GM12878 (cell line): ENCODE measurements at regions not wholly inside any gene's neighbourhood (a gene's known extent, or its start where the extent isn't known, plus 50 kb on each side); places are given as distances from the start of the nearest gene placed in this dataset.

Experiments used
- ATAC-seq: fragments of 200-7000 bp; cut with Tn5 transposase; 3 replicates; pipeline ENCODE4 v1.9.1; 2020; ENCODE audit warnings: mild to moderate bottlenecking, moderate library complexity
- BruUV-seq: library from RNA; stranded (reverse); fragments of 400-500 nt; replicated peaks from 2 replicates; lab custom pipeline; 2021; lab: Mats Ljungman, UMichigan
- CTCF ChIA-PET: fragments of 300-600 bp; sonication (Branson Sonifier 250); formaldehyde crosslinking; extraction: SDS; loops from one replicate; lab custom pipeline; 2021; ENCODE audit warnings: inconsistent platforms; lab: Yijun Ruan, JAX
- POLR2A ChIA-PET: fragments of 350-600 bp; formaldehyde crosslinking; extraction: SDS; loops from one replicate; lab custom pipeline; 2021; ENCODE audit warnings: inconsistent platforms; lab: Charles Lee
- RAD21 ChIA-PET: fragments of 300-600 bp; sonication (Branson Sonifier 250); formaldehyde crosslinking; loops from one replicate; lab custom pipeline; 2023; ENCODE audit warnings: antibody characterized with exemption; ENCODE audit not compliant: unreplicated experiment; lab: Charles Lee
- SMC1A ChIA-PET: fragments of 300-600 bp; sonication (Branson Sonifier 250); formaldehyde crosslinking; loops from one replicate; lab custom pipeline; 2023; ENCODE audit not compliant: unreplicated experiment, uncharacterized antibody; lab: Charles Lee
- DNase-seq: peaks from one replicate; pipeline ENCODE4 v3.0.0-alpha.2; 2011; ENCODE audit warnings: low read depth, low spot score
- FAIRE-seq: peaks from 3 replicates; lab custom pipeline; 2011; peaks lifted over from hg19 to GRCh38; lab: Jason Lieb, UNC
- H2AFZ ChIP-seq: 2 replicates; pipeline ENCODE4 v1.6.0; 2011; ENCODE audit warnings: low read depth, low read length, control low read depth; ENCODE audit not compliant: control insufficient read depth
- H3K27ac ChIP-seq: 2 replicates; pipeline ENCODE4 v1.5.1; 2011; ENCODE audit warnings: control low read depth; ENCODE audit not compliant: control insufficient read depth, insufficient read depth
- H3K27me3 ChIP-seq, 2 experiments: replicated peaks in 1 of 2; 2 replicates each; pipeline versions ENCODE4 v1.6.0 to v1.6.1; 2011; ENCODE audit warnings: low read length in 1 of 2; ENCODE audit not compliant: control insufficient read depth in 2 of 2, insufficient read depth in 2 of 2
- H3K36me3 ChIP-seq, 2 experiments: 2 replicates each; pipeline ENCODE4 v1.5.1; 2011; ENCODE audit warnings: low read length in 1 of 2; ENCODE audit not compliant: control insufficient read depth in 2 of 2, insufficient read depth in 2 of 2
- H3K4me1 ChIP-seq: 2 replicates; pipeline ENCODE4 v1.6.1; 2011; ENCODE audit warnings: mild to moderate bottlenecking, low read length, moderate library complexity, mixed read lengths; ENCODE audit not compliant: control insufficient read depth, insufficient read depth
- H3K4me2 ChIP-seq: 2 replicates; pipeline ENCODE4 v1.6.0; 2011; ENCODE audit warnings: control low read depth; ENCODE audit not compliant: control insufficient read depth, insufficient read depth
- H3K4me3 ChIP-seq: fragments of 200-600 bp; sonication (generic); 2 replicates; pipeline ENCODE4 v1.5.1; 2016
- H3K79me2 ChIP-seq: 2 replicates; pipeline ENCODE4 v1.6.0; 2011; ENCODE audit warnings: low read length; ENCODE audit not compliant: control insufficient read depth, insufficient read depth
- H3K9ac ChIP-seq: 2 replicates; pipeline ENCODE4 v1.8.0; 2011; ENCODE audit warnings: low read length, control low read depth, mixed read lengths; ENCODE audit not compliant: control insufficient read depth, insufficient read depth
- H3K9me3 ChIP-seq: replicated peaks from 3 replicates; pipeline ENCODE4 v1.5.1; 2011; ENCODE audit warnings: mild to moderate bottlenecking, low read length; ENCODE audit not compliant: control insufficient read depth, insufficient read depth
- H4K20me1 ChIP-seq: 2 replicates; pipeline ENCODE4 v1.6.0; 2011; ENCODE audit not compliant: control insufficient read depth, insufficient read depth
- ATF3 ChIP-seq: IDR thresholded peaks from 2 replicates; pipeline ENCODE4 v1.6.1; 2011; ENCODE audit warnings: low read depth, mild to moderate bottlenecking, low read length, moderate library complexity, borderline replicate concordance; ENCODE audit errors: extremely low read depth
- ATF7 ChIP-seq: fragments of 450-650 bp; IDR thresholded peaks from 2 replicates; pipeline ENCODE4 v1.6.1; 2016; ENCODE audit warnings: low read depth, mild to moderate bottlenecking
- FOXK2 ChIP-seq: fragments of 450-650 bp; IDR thresholded peaks from 2 replicates; pipeline ENCODE4 v1.6.1; 2017; ENCODE audit warnings: mild to moderate bottlenecking, moderate library complexity
- IKZF1 ChIP-seq: fragments of 450-650 bp; conservative IDR thresholded peaks from 2 replicates; pipeline ENCODE4 v1.6.1; 2017; ENCODE audit warnings: antibody characterized with exemption, mild to moderate bottlenecking
- IRF5 ChIP-seq: fragments of 450-650 bp; IDR thresholded peaks from 2 replicates; pipeline ENCODE4 v1.6.1; 2017; ENCODE audit warnings: borderline replicate concordance
- RB1 ChIP-seq: fragments of 450-650 bp; formaldehyde crosslinking; IDR thresholded peaks from 2 replicates; pipeline ENCODE4 v1.6.1; 2017; ENCODE audit warnings: mild to moderate bottlenecking, borderline replicate concordance
- ZNF592 ChIP-seq: fragments of 450-650 bp; IDR thresholded peaks from 2 replicates; pipeline ENCODE4 v1.6.1; 2017; ENCODE audit warnings: mild to moderate bottlenecking, moderate library complexity
- WGBS: methylation state at CpG from one replicate; pipeline ENCODE4 v1.1.6; 2016; ENCODE audit warnings: low lambda C conversion rate; ENCODE audit not compliant: insufficient replicate concordance, insufficient coverage; ENCODE audit errors: missing lambda C conversion rate; 5-methylcytosine and 5-hydroxymethylcytosine counted together
- in situ Hi-C: fragments of 300-500 bp; cut with MboI; formaldehyde crosslinking; loops from 9 replicates; pipeline ENCODE4 v1.14.3; 2018; ENCODE audit warnings: mixed read lengths
- intact Hi-C: fragments of 100-400 bp; cut with micrococcal nuclease; formaldehyde crosslinking; loops from one replicate; pipeline ENCODE4 v1.14.2; 2022; ENCODE audit not compliant: unreplicated experiment

- TF ChIP-seq ATF3 = no peak
- TF ChIP-seq FOXK2 = no peak
- TF ChIP-seq IKZF1 = no peak
- TF ChIP-seq ZNF592 = no peak
These were observed 74.7 kb upstream of the PFKP start (continued) for GRCh38 chr10:2992401-2993198.

- Histone ChIP-seq H4K20me1 (no peaks in the 10 kb centered on the region), H3K9ac (no peak overlapping the region), H3K4me1 (peaks cover 4% of the 10 kb centered on the region), H3K36me3 (no peaks in the 10 kb centered on the region), H3K4me3 (no peak overlapping the region), H3K27ac (no peak overlapping the region), H3K4me2 (no peak overlapping the region), H3K9me3 (peaks cover 6% of the 10 kb centered on the region; the same call in 2 of the 3 replicates), H3K27me3 (no peaks in the 10 kb centered on the region; a peak in 1 of 4 replicates), H3K79me2 (no peaks in the 10 kb centered on the region), H2AFZ (no peak overlapping the region)
- TF ChIP-seq IRF5 (no peak), RB1 (no peak), ATF7 (no peak)
- ChIA-PET CTCF (no interaction called here), RAD21 (no interaction called here), SMC1A (no interaction called here), POLR2A (no interaction called here)
- DNase-seq (no peak), FAIRE-seq (no peak), ATAC-seq (no peak)
- intact Hi-C loops = no loop called here
- no TSS peak for BruUV-seq
- 89% methylated on average over 3 of the region's 3 CpGs for WGBS
- in situ Hi-C loops = no loop called here
These were observed 76.6 kb upstream of the PFKP start for GRCh38 chr10:2990764-2991163.
